SHP77 treated with DMSO at 0.1 percent for 48 hours (cell line): ENCODE measurements at regions not wholly inside any gene's neighbourhood (a gene's known extent, or its start where the extent isn't known, plus 50 kb on each side); places are given as distances from the start of the nearest gene placed in this dataset.
"Not testable (repeated sequence)": the region's sequence is repeated elsewhere in the genome, so short reads cannot be mapped to it uniquely, and the experiment has no call there.

Source experiments
- DNase-seq: peaks from one replicate; lab custom pipeline; 2025; lab: John Stamatoyannopoulos, UW

GRCh38 chr10:3375505-3375904, 202.9 kb upstream of the PITRM1 start:
- no peak for DNase-seq

- no peak for DNase-seq
Observed at GRCh38 chr10:3374914-3375313, 202.3 kb upstream of the PITRM1 start.

GRCh38 chr10:3373374-3374027, 200.9 kb upstream of the PITRM1 start:
- not testable (repeated sequence) for DNase-seq

GRCh38 chr10:3372281-3372680, 199.7 kb upstream of the PITRM1 start:
- DNase-seq = no peak

GRCh38 chr10:3371624-3372023, 199.0 kb upstream of the PITRM1 start:
- DNase-seq = not testable (repeated sequence)

- no peak for DNase-seq
Observed at GRCh38 chr10:3366735-3367405, 194.3 kb upstream of the PITRM1 start.

GRCh38 chr10:3366043-3366442, 193.5 kb upstream of the PITRM1 start:
- DNase-seq = no peak

- DNase-seq = peak; percentile 93
Observed at GRCh38 chr10:3365630-3366029, 193.0 kb upstream of the PITRM1 start.

- peak; percentile 58 for DNase-seq
Observed at GRCh38 chr10:3364768-3365480, 192.3 kb upstream of the PITRM1 start.

GRCh38 chr10:3363311-3364045, 190.9 kb upstream of the PITRM1 start:
- no peak for DNase-seq

GRCh38 chr10:3362394-3362793, 189.8 kb upstream of the PITRM1 start:
- no peak for DNase-seq

- DNase-seq = no peak
Observed at GRCh38 chr10:3361640-3362039, 189.1 kb upstream of the PITRM1 start.

- DNase-seq = no peak
Observed at GRCh38 chr10:3357737-3358136, 185.2 kb upstream of the PITRM1 start.

GRCh38 chr10:3355536-3355935, 183.0 kb upstream of the PITRM1 start:
- DNase-seq = no peak

GRCh38 chr10:3354174-3354900, 181.8 kb upstream of the PITRM1 start:
- DNase-seq = no peak

- DNase-seq = no peak
Observed at GRCh38 chr10:3353235-3353634, 180.7 kb upstream of the PITRM1 start.

GRCh38 chr10:3350617-3351258, 178.2 kb upstream of the PITRM1 start:
- DNase-seq = no peak

GRCh38 chr10:3350205-3350604, 177.6 kb upstream of the PITRM1 start:
- no peak for DNase-seq

GRCh38 chr10:3348564-3348963, 176.0 kb upstream of the PITRM1 start:
- no peak for DNase-seq

- no peak for DNase-seq
Observed at GRCh38 chr10:3347413-3348182, 175.0 kb upstream of the PITRM1 start.

GRCh38 chr10:3346851-3347250, 174.3 kb upstream of the PITRM1 start:
- no peak for DNase-seq
